ENCODE measurements at regions not wholly inside any gene's neighbourhood (a gene's known extent, or its start where the extent isn't known, plus 50 kb on each side); places are given as distances from the start of the nearest gene placed in this dataset.

GRCh38 chr3:56862352-56863062, 60.8 kb upstream of the ARHGEF3 start:
- Histone ChIP-seq H3K27me3 (ENCODE audit: insufficient read depth in 3 of 3, low read length in 2 of 3) (no peaks in the 10 kb centered on the region), H3K36me3 (ENCODE audit: insufficient read depth in 1 of 2, low read depth in 1 of 2) (no peaks in the 10 kb centered on the region), H3K9me3 (no peaks in the 10 kb centered on the region), H3K4me3 (no peak overlapping the region), H3K27ac (no peak overlapping the region), H3K4me1 (no peaks in the 10 kb centered on the region)
- ATAC-seq = no peak
- 83 to 86% (median 85%) methylated on average over 6 of the region's 6 CpGs for WGBS, 3 donors
- intact Hi-C loops (cut with DNase I) = no loop called here
- TF ChIP-seq CTCF (IDR thresholded peaks at IDR 0.05) = no peak
- no peak for DNase-seq

GRCh38 chr3:56861511-56861910, 59.8 kb upstream of the ARHGEF3 start:
- H3K4me1 ChIP-seq = no peaks in the 10 kb centered on the region
- no peak for ATAC-seq
- no peak for DNase-seq
- intact Hi-C loops (cut with DNase I) = no loop called here
- no peaks in the 10 kb centered on the region for H3K9me3 ChIP-seq
- H3K27me3 ChIP-seq (ENCODE audit: insufficient read depth in 3 of 3, low read length in 2 of 3) = no peaks in the 10 kb centered on the region
- H3K36me3 ChIP-seq (ENCODE audit: insufficient read depth in 1 of 2, low read depth in 1 of 2) = no peaks in the 10 kb centered on the region
- no peak for TF ChIP-seq CTCF (IDR thresholded peaks at IDR 0.05)
- WGBS, 3 donors = 56 to 85% (median 81%) methylated on average over 3 of the region's 3 CpGs
- H3K27ac ChIP-seq = no peak overlapping the region
- H3K4me3 ChIP-seq = no peak overlapping the region

GRCh38 chr3:56860939-56861338, 59.2 kb upstream of the ARHGEF3 start:
- H3K4me3 ChIP-seq = no peak overlapping the region
- H3K4me1 ChIP-seq = no peaks in the 10 kb centered on the region
- H3K27ac ChIP-seq = no peak overlapping the region
- no peak for DNase-seq
- intact Hi-C loops (cut with DNase I) = no loop called here
- no peaks in the 10 kb centered on the region for H3K9me3 ChIP-seq
- H3K36me3 ChIP-seq (ENCODE audit: insufficient read depth in 1 of 2, low read depth in 1 of 2) = no peaks in the 10 kb centered on the region
- no peak for TF ChIP-seq CTCF (IDR thresholded peaks at IDR 0.05)
- H3K27me3 ChIP-seq (ENCODE audit: insufficient read depth in 3 of 3, low read length in 2 of 3) = no peaks in the 10 kb centered on the region
- 90 to 92% (median 92%) methylated on average over 3 of the region's 3 CpGs for WGBS, 3 donors
- no peak for ATAC-seq

GRCh38 chr3:56860351-56860750, 58.6 kb upstream of the ARHGEF3 start:
- Histone ChIP-seq H3K4me1 (no peaks in the 10 kb centered on the region), H3K9me3 (no peaks in the 10 kb centered on the region), H3K27ac (no peak overlapping the region), H3K36me3 (ENCODE audit: insufficient read depth in 1 of 2, low read depth in 1 of 2) (no peaks in the 10 kb centered on the region), H3K27me3 (ENCODE audit: insufficient read depth in 3 of 3, low read length in 2 of 3) (no peaks in the 10 kb centered on the region), H3K4me3 (no peak overlapping the region)
- no peak for TF ChIP-seq CTCF (IDR thresholded peaks at IDR 0.05)
- no peak for DNase-seq
- no peak for ATAC-seq
- intact Hi-C loops (cut with DNase I) = no loop called here

GRCh38 chr3:56858331-56858730, 56.6 kb upstream of the ARHGEF3 start:
- Histone ChIP-seq H3K4me3 (no peak overlapping the region), H3K27ac (no peak overlapping the region), H3K27me3 (ENCODE audit: insufficient read depth in 3 of 3, low read length in 2 of 3) (no peaks in the 10 kb centered on the region), H3K9me3 (no peaks in the 10 kb centered on the region), H3K36me3 (ENCODE audit: insufficient read depth in 1 of 2, low read depth in 1 of 2) (no peaks in the 10 kb centered on the region), H3K4me1 (no peaks in the 10 kb centered on the region)
- intact Hi-C loops (cut with DNase I) = no loop called here
- no peak for TF ChIP-seq CTCF (IDR thresholded peaks at IDR 0.05)
- WGBS, 3 donors = 54 to 69% (median 63%) methylated on average over 1 of the region's 1 CpG
- DNase-seq (no peak), ATAC-seq (no peak)
